ENCODE measurements at regions not wholly inside any gene's neighbourhood (a gene's known extent, or its start where the extent isn't known, plus 50 kb on each side); places are given as distances from the start of the nearest gene placed in this dataset.

- no peak for DNase-seq (ENCODE audit: low read depth in 2 of 2)
- no peak for TF ChIP-seq CTCF (IDR thresholded peaks at IDR 0.05; ENCODE audit: low read depth, low read length)
- no peak overlapping the region for H3K4me3 ChIP-seq (replicated peaks in 1 of 2; ENCODE audit: low read depth in 2 of 2, low read length in 2 of 2)
Measured at GRCh38 chr2:180660881-180661685, 319.3 kb upstream of the UBE2E3 start.

- H3K4me3 ChIP-seq (replicated peaks in 1 of 2; ENCODE audit: low read depth in 2 of 2, low read length in 2 of 2) = no peak overlapping the region
- DNase-seq (ENCODE audit: low read depth in 2 of 2) = no peak
- TF ChIP-seq CTCF (IDR thresholded peaks at IDR 0.05; ENCODE audit: low read depth, low read length) = no peak
Measured at GRCh38 chr2:180660207-180660606, 320.2 kb upstream of the UBE2E3 start.

GRCh38 chr2:180657054-180657453 is 323.4 kb upstream of the UBE2E3 start:
- H3K4me3 ChIP-seq (replicated peaks in 1 of 2; ENCODE audit: low read depth in 2 of 2, low read length in 2 of 2) = no peak overlapping the region
- DNase-seq (ENCODE audit: low read depth in 2 of 2) = peak; percentile 45 to 53
- no peak for TF ChIP-seq CTCF (IDR thresholded peaks at IDR 0.05; ENCODE audit: low read depth, low read length)

GRCh38 chr2:180656455-180656847 is 324.0 kb upstream of the UBE2E3 start:
- TF ChIP-seq CTCF (IDR thresholded peaks at IDR 0.05; ENCODE audit: low read depth, low read length) = no peak
- H3K4me3 ChIP-seq (replicated peaks in 1 of 2; ENCODE audit: low read depth in 2 of 2, low read length in 2 of 2) = no peak overlapping the region
- DNase-seq (ENCODE audit: low read depth in 2 of 2) = peak in 1 of 2 donors; percentile 79

- no peak overlapping the region for H3K4me3 ChIP-seq (replicated peaks in 1 of 2; ENCODE audit: low read depth in 2 of 2, low read length in 2 of 2)
- DNase-seq (ENCODE audit: low read depth in 2 of 2) = no peak
- peak; percentile 43 for TF ChIP-seq CTCF (IDR thresholded peaks at IDR 0.05; ENCODE audit: low read depth, low read length)
Measured at GRCh38 chr2:180655842-180656454, 324.5 kb upstream of the UBE2E3 start.

- TF ChIP-seq CTCF (IDR thresholded peaks at IDR 0.05; ENCODE audit: low read depth, low read length) = no peak
- no peak overlapping the region for H3K4me3 ChIP-seq (replicated peaks in 1 of 2; ENCODE audit: low read depth in 2 of 2, low read length in 2 of 2)
- peak in 1 of 2 donors; percentile 26 for DNase-seq (ENCODE audit: low read depth in 2 of 2)
Measured at GRCh38 chr2:180655393-180655792, 325.0 kb upstream of the UBE2E3 start.

Measured in cardiac fibroblast (primary cell).